ENCODE measurements at regions not wholly inside any gene's neighbourhood (a gene's known extent, or its start where the extent isn't known, plus 50 kb on each side); places are given as distances from the start of the nearest gene placed in this dataset.

- TF ChIP-seq CTCF (IDR thresholded peaks at IDR 0.05 in 4 of 5, conservative IDR thresholded peaks at IDR 0.05 in 1 of 5): no peak
- TF ChIP-seq POLR2A (IDR thresholded peaks at IDR 0.05): no peak
Observed at GRCh38 chr20:59105581-59105980, 58.0 kb upstream of the ZNF831 start.
